Smooth muscle cell (in vitro differentiated cells): ENCODE measurements at regions not wholly inside any gene's neighbourhood (a gene's known extent, or its start where the extent isn't known, plus 50 kb on each side); places are given as distances from the start of the nearest gene placed in this dataset.

Experiments used
- DNase-seq: peaks from one replicate; lab custom pipeline; 2025; ENCODE audit not compliant: unreplicated experiment; lab: John Stamatoyannopoulos, UW
- H2AFZ ChIP-seq: fragments of 200-600 bp; sonication (generic); 2 replicates; pipeline ENCODE4 v1.6.0; 2016; ENCODE audit warnings: antibody characterized with exemption, low read depth, mild to moderate bottlenecking
- H3F3A ChIP-seq: fragments of 200-600 bp; sonication (generic); 2 replicates; pipeline ENCODE4 v1.6.0; 2017; ENCODE audit warnings: antibody characterized with exemption, low read depth
- H3K27ac ChIP-seq: fragments of 200-600 bp; sonication (generic); 2 replicates; pipeline ENCODE4 v1.5.1; 2016; ENCODE audit warnings: low read depth, mild to moderate bottlenecking
- H3K27me3 ChIP-seq: fragments of 200-600 bp; sonication (generic); 2 replicates; pipeline ENCODE4 v1.6.1; 2016; ENCODE audit warnings: low read depth, mild to moderate bottlenecking
- H3K36me3 ChIP-seq: fragments of 200-600 bp; sonication (generic); 2 replicates; pipeline ENCODE4 v1.5.1; 2016; ENCODE audit warnings: low read depth
- H3K4me1 ChIP-seq: fragments of 200-600 bp; sonication (generic); 2 replicates; pipeline ENCODE4 v1.5.1; 2016; ENCODE audit warnings: low read depth
- H3K4me2 ChIP-seq: fragments of 200-600 bp; sonication (generic); 2 replicates; pipeline ENCODE4 v1.6.0; 2016; ENCODE audit warnings: mild to moderate bottlenecking
- H3K4me3 ChIP-seq: fragments of 200-600 bp; sonication (generic); 2 replicates; pipeline ENCODE4 v1.5.1; 2016; ENCODE audit warnings: mild to moderate bottlenecking
- H3K79me2 ChIP-seq: fragments of 200-600 bp; sonication (generic); 2 replicates; pipeline ENCODE4 v1.6.0; 2016; ENCODE audit warnings: low read depth, mild to moderate bottlenecking
- H3K9ac ChIP-seq: fragments of 200-600 bp; sonication (generic); 2 replicates; pipeline ENCODE4 v1.6.0; 2016; ENCODE audit warnings: low read depth
- H3K9me3 ChIP-seq: fragments of 200-600 bp; sonication (generic); replicated peaks from 2 replicates; pipeline ENCODE4 v1.5.1; 2016; ENCODE audit warnings: low read depth
- H4K20me1 ChIP-seq: fragments of 200-600 bp; sonication (generic); 2 replicates; pipeline ENCODE4 v1.6.0; 2016; ENCODE audit warnings: low read depth
- WGBS: methylation state at CpG from one replicate; pipeline ENCODE4 v1.1.7; 2016; ENCODE audit warnings: low lambda C conversion rate; 5-methylcytosine and 5-hydroxymethylcytosine counted together
- TF ChIP-seq, protein P1 (sequence below): fragments of 200-600 bp; sonication (generic); IDR thresholded peaks from 2 replicates; pipeline ENCODE4 v1.5.1; 2017; ENCODE audit warnings: borderline replicate concordance, mild to moderate bottlenecking, antibody characterized with exemption; ENCODE audit not compliant: insufficient read depth, poor library complexity, severe bottlenecking

DNA sequence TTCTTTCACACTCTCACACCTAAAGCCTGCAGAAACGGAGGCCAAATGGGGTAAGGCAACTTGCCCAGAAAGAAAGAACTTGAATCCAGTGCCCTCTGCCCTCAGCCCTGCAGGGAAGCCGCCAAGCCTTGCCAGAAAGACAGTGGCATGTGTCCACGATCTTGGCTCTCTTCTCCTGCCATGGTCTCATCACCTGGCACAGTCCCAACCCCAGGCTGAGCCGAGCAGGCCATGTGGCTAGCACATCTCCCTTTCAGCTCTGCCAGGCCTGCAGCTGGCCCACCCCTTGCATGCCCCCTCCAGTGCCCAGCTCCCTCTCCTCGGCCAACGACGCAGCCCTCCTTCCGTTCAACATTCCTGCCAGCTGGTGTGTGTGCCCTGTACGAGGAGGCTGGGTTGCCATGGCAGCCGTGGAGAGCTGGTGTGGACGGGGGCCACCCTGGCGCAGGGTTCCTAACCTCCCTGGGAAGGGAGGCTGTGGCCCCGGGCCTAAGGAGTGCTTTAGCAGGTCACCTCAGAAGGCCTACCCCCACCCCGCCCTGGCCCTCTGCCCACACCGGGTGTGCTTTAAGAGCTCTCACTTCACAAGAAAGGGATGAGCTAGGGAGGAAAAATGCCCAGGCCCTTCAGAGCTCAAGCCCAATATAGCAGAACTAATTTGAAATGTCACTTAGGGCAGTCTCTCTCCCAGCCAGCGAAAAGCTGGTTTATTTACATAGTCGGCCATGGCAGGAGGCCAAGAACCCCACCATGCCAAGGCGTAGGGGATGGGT lies 73.0 kb upstream of the PJA1 start:
- no peaks in the 10 kb centered on the region for H3F3A ChIP-seq
- no peaks in the 10 kb centered on the region for H3K79me2 ChIP-seq
- H4K20me1 ChIP-seq = no peaks in the 10 kb centered on the region
- DNase-seq = no peak
- no peak overlapping the region for H3K9ac ChIP-seq
- H3K9me3 ChIP-seq = no peaks in the 10 kb centered on the region
- 77% methylated on average over 17 of the region's 18 CpGs for WGBS
- H3K27ac ChIP-seq = no peak overlapping the region
- H3K36me3 ChIP-seq = no peaks in the 10 kb centered on the region
- H3K27me3 ChIP-seq = no peaks in the 10 kb centered on the region
- no peak overlapping the region for H3K4me3 ChIP-seq
- no peak overlapping the region for H2AFZ ChIP-seq
- TF ChIP-seq, protein P1, sequence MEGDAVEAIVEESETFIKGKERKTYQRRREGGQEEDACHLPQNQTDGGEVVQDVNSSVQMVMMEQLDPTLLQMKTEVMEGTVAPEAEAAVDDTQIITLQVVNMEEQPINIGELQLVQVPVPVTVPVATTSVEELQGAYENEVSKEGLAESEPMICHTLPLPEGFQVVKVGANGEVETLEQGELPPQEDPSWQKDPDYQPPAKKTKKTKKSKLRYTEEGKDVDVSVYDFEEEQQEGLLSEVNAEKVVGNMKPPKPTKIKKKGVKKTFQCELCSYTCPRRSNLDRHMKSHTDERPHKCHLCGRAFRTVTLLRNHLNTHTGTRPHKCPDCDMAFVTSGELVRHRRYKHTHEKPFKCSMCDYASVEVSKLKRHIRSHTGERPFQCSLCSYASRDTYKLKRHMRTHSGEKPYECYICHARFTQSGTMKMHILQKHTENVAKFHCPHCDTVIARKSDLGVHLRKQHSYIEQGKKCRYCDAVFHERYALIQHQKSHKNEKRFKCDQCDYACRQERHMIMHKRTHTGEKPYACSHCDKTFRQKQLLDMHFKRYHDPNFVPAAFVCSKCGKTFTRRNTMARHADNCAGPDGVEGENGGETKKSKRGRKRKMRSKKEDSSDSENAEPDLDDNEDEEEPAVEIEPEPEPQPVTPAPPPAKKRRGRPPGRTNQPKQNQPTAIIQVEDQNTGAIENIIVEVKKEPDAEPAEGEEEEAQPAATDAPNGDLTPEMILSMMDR = no peak
- no peak overlapping the region for H3K4me2 ChIP-seq
- no peaks in the 10 kb centered on the region for H3K4me1 ChIP-seq

DNA sequence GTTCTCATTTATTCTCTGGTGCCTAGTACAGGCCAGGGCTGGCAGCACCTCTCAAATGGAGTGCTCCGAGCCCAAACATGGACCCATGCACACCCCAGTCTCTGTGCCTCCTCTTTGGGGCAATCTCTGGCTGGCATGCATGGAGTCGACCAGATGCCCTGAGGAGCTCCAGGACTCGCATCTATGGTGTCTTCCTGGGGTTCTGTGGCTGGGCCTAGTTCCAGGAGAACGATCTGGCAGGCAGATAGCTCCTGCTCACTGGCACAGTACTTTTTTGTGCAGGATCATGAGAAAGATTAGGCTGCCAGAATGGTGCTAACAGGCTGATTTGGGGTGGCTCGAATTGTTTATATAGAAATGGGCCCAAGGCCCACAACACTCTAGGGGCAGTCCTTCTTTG lies 72.0 kb upstream of the PJA1 start:
- WGBS = 69% methylated on average over 5 of the region's 5 CpGs

DNA sequence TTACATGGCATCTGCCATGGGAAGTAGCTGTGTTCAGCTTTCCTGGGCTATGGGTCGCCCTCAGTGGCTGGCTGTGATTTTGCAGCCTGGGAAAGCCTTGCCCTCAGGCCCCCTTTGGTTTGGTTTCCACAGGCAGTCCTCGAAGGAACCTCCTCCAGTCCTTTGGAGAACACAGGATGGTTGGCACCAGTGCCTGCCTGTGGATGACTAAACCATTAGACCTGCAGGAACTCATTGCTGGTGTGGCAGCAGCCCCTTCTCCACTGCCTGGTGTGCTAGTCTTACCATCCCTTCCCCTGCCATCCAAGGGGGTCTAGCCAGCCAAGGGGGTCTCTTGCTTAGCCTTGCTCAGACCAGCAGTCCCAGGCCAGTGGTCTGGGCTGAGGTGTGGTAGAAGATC lies 71.4 kb upstream of the PJA1 start:
- Histone ChIP-seq H3K9me3 (no peaks in the 10 kb centered on the region), H3K36me3 (no peaks in the 10 kb centered on the region), H3K4me1 (no peaks in the 10 kb centered on the region), H3K4me2 (no peak overlapping the region), H4K20me1 (no peaks in the 10 kb centered on the region), H3K9ac (no peak overlapping the region), H3K27me3 (no peaks in the 10 kb centered on the region), H3F3A (no peaks in the 10 kb centered on the region), H2AFZ (no peak overlapping the region), H3K79me2 (no peaks in the 10 kb centered on the region), H3K27ac (no peak overlapping the region), H3K4me3 (no peak overlapping the region)
- 56% methylated on average over 2 of the region's 2 CpGs for WGBS
- no peak for DNase-seq
- TF ChIP-seq, protein P1 = no peak

More for the DNA sequence above, 72.0 kb upstream of the PJA1 start:
- H3K36me3 ChIP-seq = no peaks in the 10 kb centered on the region
- TF ChIP-seq, protein P1 = no peak
- no peaks in the 10 kb centered on the region for H3K4me1 ChIP-seq
- H3K9ac ChIP-seq = no peak overlapping the region
- H3K4me2 ChIP-seq = no peak overlapping the region
- no peaks in the 10 kb centered on the region for H3F3A ChIP-seq
- no peaks in the 10 kb centered on the region for H4K20me1 ChIP-seq
- H3K79me2 ChIP-seq = no peaks in the 10 kb centered on the region
- DNase-seq = no peak
- H3K27ac ChIP-seq = no peak overlapping the region
- no peak overlapping the region for H2AFZ ChIP-seq
- no peaks in the 10 kb centered on the region for H3K9me3 ChIP-seq
- no peaks in the 10 kb centered on the region for H3K27me3 ChIP-seq
- H3K4me3 ChIP-seq = no peak overlapping the region

DNA sequence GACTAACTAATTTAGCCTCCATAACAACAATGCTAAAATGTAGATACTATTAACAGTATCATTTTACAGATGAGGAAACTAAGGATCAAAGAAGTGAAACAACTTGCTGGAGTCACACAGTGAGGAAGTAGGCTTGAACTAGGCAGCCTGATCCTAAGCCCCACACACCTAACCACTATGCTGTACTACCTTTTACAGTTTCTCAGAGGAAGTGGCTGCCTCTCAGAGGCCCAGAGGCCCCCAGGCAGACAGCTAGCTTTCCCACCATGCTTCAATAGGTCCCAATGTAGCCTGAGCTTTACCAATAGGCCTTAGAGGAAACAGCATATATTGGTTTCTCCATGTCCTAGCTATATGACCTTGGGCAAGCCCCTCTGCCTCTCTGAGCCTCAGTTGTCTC lies 69.4 kb upstream of the PJA1 start:
- Histone ChIP-seq H3K27ac (no peak overlapping the region), H2AFZ (no peak overlapping the region), H3K79me2 (no peaks in the 10 kb centered on the region), H3K27me3 (no peaks in the 10 kb centered on the region), H3K4me3 (no peak overlapping the region), H3K36me3 (no peaks in the 10 kb centered on the region), H3F3A (no peaks in the 10 kb centered on the region), H3K9me3 (no peaks in the 10 kb centered on the region), H3K9ac (no peak overlapping the region), H4K20me1 (no peaks in the 10 kb centered on the region), H3K4me1 (no peaks in the 10 kb centered on the region), H3K4me2 (no peak overlapping the region)
- TF ChIP-seq, protein P1 = no peak
- no peak for DNase-seq
